ENCODE measurements at regions not wholly inside any gene's neighbourhood (a gene's known extent, or its start where the extent isn't known, plus 50 kb on each side); places are given as distances from the start of the nearest gene placed in this dataset.

GRCh38 chr2:133641497-133641896 is 73.2 kb upstream of the NCKAP5 start:
- ChIA-PET POLR2A (ENCODE audit: partially characterized antibody) (interaction anchor here (1.2 kb wide), 1 partner anchor 17 kb away, joined by 3 read pairs; no protein-coding TSS in a partner anchor), CTCF (ENCODE audit: partially characterized antibody) (interaction anchor here (0.9 to 2.5 kb wide), 12 partner anchors 9 to 289 kb away, joined by 3 to 12 read pairs (median 4); no protein-coding TSS in a partner anchor)
- Histone ChIP-seq H3K27ac (ENCODE audit: low read depth, low read length) (no peak overlapping the region), H2BK12ac (ENCODE audit: low read depth, low read length) (peak overlapping the region; percentile 11; the same call in 1 of the 2 replicates), H2AFZ (ENCODE audit: low read length) (peak overlapping the region; percentile 78; the same call in 1 of the 2 replicates), H4K20me1 (replicated peaks in 1 of 2; ENCODE audit: control insufficient read depth in 1 of 2, insufficient read depth in 2 of 2, low read length in 2 of 2) (no peaks in the 10 kb centered on the region), H3K4me1 (replicated peaks in 1 of 4; ENCODE audit: control insufficient read depth in 3 of 4, insufficient read depth in 4 of 4, low read length in 3 of 4) (peaks cover 2 to 10% (median 6%) of the 10 kb centered on the region in 4 experiments; a peak in 5 of 7 replicates), H2BK20ac (ENCODE audit: low read length) (no peak overlapping the region), H3K36me3 (ENCODE audit: control insufficient read depth in 2 of 4, insufficient read depth in 4 of 4, low read length in 3 of 4) (no peaks in the 10 kb centered on the region), H3K18ac (ENCODE audit: extremely low read depth, low read length) (no peak overlapping the region), H3K56ac (replicated peaks; ENCODE audit: insufficient read length, low read depth, low read length) (no peak overlapping the region), H3K4me2 (ENCODE audit: insufficient read depth in 1 of 2, low read depth in 2 of 2, low read length in 2 of 2) (no peak overlapping the region), H3K14ac (ENCODE audit: insufficient read length) (no peak overlapping the region), H3K27me3 (replicated peaks in 1 of 4; ENCODE audit: control insufficient read depth in 3 of 4, extremely low read depth in 1 of 4, insufficient read depth in 3 of 4, low read length in 3 of 4) (no peaks in the 10 kb centered on the region), H3K4ac (replicated peaks; ENCODE audit: insufficient read length, low read depth, low read length) (no peak overlapping the region), H3K9me3 (ENCODE audit: insufficient read depth in 2 of 2, low read depth in 1 of 2, low read length in 1 of 2) (no peaks in the 10 kb centered on the region), H3K23ac (ENCODE audit: insufficient read length) (no peak overlapping the region), H4K5ac (ENCODE audit: insufficient read length, low read depth, low read length) (no peak overlapping the region), H4K91ac (replicated peaks; ENCODE audit: insufficient read length, low read length) (no peak overlapping the region), H2AK5ac (ENCODE audit: low read depth, low read length) (no peak overlapping the region), H3K79me1 (ENCODE audit: low read depth, low read length) (no peaks in the 10 kb centered on the region), H3K9ac (replicated peaks in 1 of 4; ENCODE audit: extremely low read depth in 1 of 4, low read depth in 3 of 4, low read length in 3 of 4) (no peak overlapping the region), H3K23me2 (ENCODE audit: low read depth, low read length) (no peaks in the 10 kb centered on the region), H3K4me3 (ENCODE audit: extremely low read depth in 1 of 4, insufficient read depth in 2 of 4, low read depth in 3 of 4, low read length in 4 of 4) (no peak overlapping the region), H2BK5ac (ENCODE audit: low read depth, low read length) (no peak overlapping the region; the same call in 1 of the 2 replicates), H3K79me2 (ENCODE audit: control insufficient read depth in 1 of 2, insufficient read depth in 2 of 2, low read length in 2 of 2) (no peaks in the 10 kb centered on the region), H2BK120ac (replicated peaks; ENCODE audit: low read depth, low read length) (no peak overlapping the region), H2BK15ac (ENCODE audit: low read length) (0 out of 2 replicates have a peak overlapping the region, but pooled peaks have one; percentile 46), H4K8ac (ENCODE audit: extremely low read depth, insufficient read depth, low read length) (no peak overlapping the region)
- no peak for FAIRE-seq
- 67% methylated on average over 1 of the region's 1 CpG; no CpG with 5 or more reads in 1 of the 2 experiments for WGBS, 2 experiments (ENCODE audit: extremely low coverage in 1 of 2, insufficient coverage in 1 of 2, insufficient read length in 1 of 2, insufficient replicate concordance in 2 of 2, low coverage in 1 of 2, low lambda C conversion rate in 2 of 2, missing lambda C conversion rate in 1 of 2)
- peak in 1 of 2 experiments; percentile 46 for DNase-seq (ENCODE audit: low read depth in 1 of 2, low spot score in 2 of 2)
- TF ChIP-seq POLR2A (IDR thresholded peaks at IDR 0.05; ENCODE audit: control extremely low read depth in 1 of 2, low read depth in 2 of 2, low read length in 2 of 2) (no peak), CBX5 (IDR thresholded peaks at IDR 0.05; ENCODE audit: low read depth, low read length) (no peak), RAD21 (IDR thresholded peaks at IDR 0.05 in 1 of 2, conservative IDR thresholded peaks at IDR 0.05 in 1 of 2; ENCODE audit: low read depth in 2 of 2, low read length in 2 of 2) (peak; percentile 47 to 66), KDM5A (IDR thresholded peaks at IDR 0.05; ENCODE audit: low read length) (no peak), JUN (IDR thresholded peaks at IDR 0.05; ENCODE audit: low read depth, low read length) (no peak), CTCF (IDR thresholded peaks at IDR 0.05; ENCODE audit: control extremely low read depth in 1 of 3, insufficient read depth in 1 of 3, low read depth in 1 of 3, low read length in 3 of 3) (peak in 2 of 3 experiments; percentile 41 to 57; a peak in 2 of 4 replicates), HDAC6 (IDR thresholded peaks at IDR 0.05; ENCODE audit: low read depth, low read length) (no peak), SP1 (IDR thresholded peaks at IDR 0.05; ENCODE audit: low read depth, low read length) (0 out of 2 replicates have a peak, but pooled peaks have one; percentile 19), SAP30 (IDR thresholded peaks at IDR 0.05; ENCODE audit: insufficient read depth, insufficient replicate concordance, low read length) (no peak), SIRT6 (IDR thresholded peaks at IDR 0.05; ENCODE audit: low read length) (no peak), GTF2F1 (IDR thresholded peaks at IDR 0.05; ENCODE audit: borderline replicate concordance, low read depth, low read length) (no peak)

Data from H1 (cell line).